ENCODE measurements at regions not wholly inside any gene's neighbourhood (a gene's known extent, or its start where the extent isn't known, plus 50 kb on each side); places are given as distances from the start of the nearest gene placed in this dataset.

- Mint-ChIP-seq H3K4me3 (ENCODE audit: low read depth) (no peak overlapping the region), H3K4me1 (ENCODE audit: low read depth) (no peaks in the 10 kb centered on the region), H3K27ac (no peak overlapping the region), H3K27me3 (ENCODE audit: low read depth) (no peaks in the 10 kb centered on the region), H3K36me3 (ENCODE audit: low read depth) (no peaks in the 10 kb centered on the region), H3K9me3 (no peaks in the 10 kb centered on the region)
- intact Hi-C loops (cut with micrococcal nuclease) = no loop called here
- no peak for DNase-seq (ENCODE audit: low spot score)
Measured at GRCh38 chr18:25727281-25727985, 363.0 kb downstream of the SS18 start.

GRCh38 chr18:25726298-25726697 is 364.1 kb downstream of the SS18 start:
- Mint-ChIP-seq H3K36me3 (ENCODE audit: low read depth) (no peaks in the 10 kb centered on the region), H3K27me3 (ENCODE audit: low read depth) (no peaks in the 10 kb centered on the region), H3K4me1 (ENCODE audit: low read depth) (no peaks in the 10 kb centered on the region), H3K9me3 (no peaks in the 10 kb centered on the region), H3K4me3 (ENCODE audit: low read depth) (no peak overlapping the region), H3K27ac (no peak overlapping the region)
- intact Hi-C loops (cut with micrococcal nuclease) = no loop called here
- DNase-seq (ENCODE audit: low spot score) = no peak

- Mint-ChIP-seq H3K9me3 (no peaks in the 10 kb centered on the region), H3K4me1 (ENCODE audit: low read depth) (no peaks in the 10 kb centered on the region), H3K27me3 (ENCODE audit: low read depth) (no peaks in the 10 kb centered on the region), H3K4me3 (ENCODE audit: low read depth) (no peak overlapping the region), H3K36me3 (ENCODE audit: low read depth) (no peaks in the 10 kb centered on the region), H3K27ac (no peak overlapping the region)
- intact Hi-C loops (cut with micrococcal nuclease) = no loop called here
- DNase-seq (ENCODE audit: low spot score) = no peak
Measured at GRCh38 chr18:25725501-25725900, 364.9 kb downstream of the SS18 start.

- H3K9me3 Mint-ChIP-seq = no peaks in the 10 kb centered on the region
- H3K4me3 Mint-ChIP-seq (ENCODE audit: low read depth) = no peak overlapping the region
- H3K36me3 Mint-ChIP-seq (ENCODE audit: low read depth) = no peaks in the 10 kb centered on the region
- no peaks in the 10 kb centered on the region for H3K4me1 Mint-ChIP-seq (ENCODE audit: low read depth)
- DNase-seq (ENCODE audit: low spot score) = no peak
- no peaks in the 10 kb centered on the region for H3K27me3 Mint-ChIP-seq (ENCODE audit: low read depth)
- no peak overlapping the region for H3K27ac Mint-ChIP-seq
- intact Hi-C loops (cut with micrococcal nuclease) = no loop called here
Measured at GRCh38 chr18:25724997-25725396, 365.4 kb downstream of the SS18 start.

- no peaks in the 10 kb centered on the region for H3K4me1 Mint-ChIP-seq (ENCODE audit: low read depth)
Measured at GRCh38 chr18:25724121-25724520, 366.3 kb downstream of the SS18 start.

GRCh38 chr18:25713103-25713502 is 361.1 kb upstream of the ZNF521 start:
- peaks cover 4% of the 10 kb centered on the region for H3K9me3 Mint-ChIP-seq
- intact Hi-C loops (cut with micrococcal nuclease) = no loop called here
- no peak for DNase-seq (ENCODE audit: low spot score)
- no peaks in the 10 kb centered on the region for H3K27me3 Mint-ChIP-seq (ENCODE audit: low read depth)
- no peaks in the 10 kb centered on the region for H3K36me3 Mint-ChIP-seq (ENCODE audit: low read depth)
- H3K4me3 Mint-ChIP-seq (ENCODE audit: low read depth) = no peak overlapping the region
- no peak overlapping the region for H3K27ac Mint-ChIP-seq
- H3K4me1 Mint-ChIP-seq (ENCODE audit: low read depth) = no peaks in the 10 kb centered on the region

More at GRCh38 chr18:25724121-25724520, 366.3 kb downstream of the SS18 start:
- intact Hi-C loops (cut with micrococcal nuclease) = no loop called here
- Mint-ChIP-seq H3K36me3 (ENCODE audit: low read depth) (no peaks in the 10 kb centered on the region), H3K27ac (no peak overlapping the region), H3K4me3 (ENCODE audit: low read depth) (no peak overlapping the region), H3K9me3 (peaks cover 5% of the 10 kb centered on the region), H3K27me3 (ENCODE audit: low read depth) (no peaks in the 10 kb centered on the region)
- no peak for DNase-seq (ENCODE audit: low spot score)

- Mint-ChIP-seq H3K9me3 (peaks cover 4% of the 10 kb centered on the region), H3K27ac (no peak overlapping the region), H3K36me3 (ENCODE audit: low read depth) (no peaks in the 10 kb centered on the region), H3K4me1 (ENCODE audit: low read depth) (no peaks in the 10 kb centered on the region), H3K27me3 (ENCODE audit: low read depth) (no peaks in the 10 kb centered on the region), H3K4me3 (ENCODE audit: low read depth) (no peak overlapping the region)
- intact Hi-C loops (cut with micrococcal nuclease) = no loop called here
- no peak for DNase-seq (ENCODE audit: low spot score)
Measured at GRCh38 chr18:25710981-25711380, 359.0 kb upstream of the ZNF521 start.

- Mint-ChIP-seq H3K4me3 (ENCODE audit: low read depth) (no peak overlapping the region), H3K9me3 (no peaks in the 10 kb centered on the region), H3K27me3 (ENCODE audit: low read depth) (no peaks in the 10 kb centered on the region), H3K36me3 (ENCODE audit: low read depth) (no peaks in the 10 kb centered on the region), H3K27ac (no peak overlapping the region), H3K4me1 (ENCODE audit: low read depth) (no peaks in the 10 kb centered on the region)
- intact Hi-C loops (cut with micrococcal nuclease) = no loop called here
- DNase-seq (ENCODE audit: low spot score) = no peak
Measured at GRCh38 chr18:25705650-25706049, 353.7 kb upstream of the ZNF521 start.

GRCh38 chr18:25704494-25704893 is 352.5 kb upstream of the ZNF521 start:
- Mint-ChIP-seq H3K9me3 (no peaks in the 10 kb centered on the region), H3K36me3 (ENCODE audit: low read depth) (no peaks in the 10 kb centered on the region), H3K4me1 (ENCODE audit: low read depth) (no peaks in the 10 kb centered on the region), H3K4me3 (ENCODE audit: low read depth) (no peak overlapping the region), H3K27ac (no peak overlapping the region), H3K27me3 (ENCODE audit: low read depth) (no peaks in the 10 kb centered on the region)
- intact Hi-C loops (cut with micrococcal nuclease) = no loop called here
- no peak for DNase-seq (ENCODE audit: low spot score)

GRCh38 chr18:25704071-25704470 is 352.1 kb upstream of the ZNF521 start:
- no peaks in the 10 kb centered on the region for H3K36me3 Mint-ChIP-seq (ENCODE audit: low read depth)
- no peak overlapping the region for H3K27ac Mint-ChIP-seq
- intact Hi-C loops (cut with micrococcal nuclease) = no loop called here
- DNase-seq (ENCODE audit: low spot score) = no peak
- H3K4me1 Mint-ChIP-seq (ENCODE audit: low read depth) = no peaks in the 10 kb centered on the region
- no peaks in the 10 kb centered on the region for H3K9me3 Mint-ChIP-seq
- H3K4me3 Mint-ChIP-seq (ENCODE audit: low read depth) = no peak overlapping the region
- no peaks in the 10 kb centered on the region for H3K27me3 Mint-ChIP-seq (ENCODE audit: low read depth)

GRCh38 chr18:25701821-25702220 is 349.9 kb upstream of the ZNF521 start:
- no peaks in the 10 kb centered on the region for H3K4me1 Mint-ChIP-seq (ENCODE audit: low read depth)
- H3K36me3 Mint-ChIP-seq (ENCODE audit: low read depth) = no peaks in the 10 kb centered on the region
- H3K4me3 Mint-ChIP-seq (ENCODE audit: low read depth) = no peak overlapping the region

GRCh38 chr18:25686960-25687500 is 335.1 kb upstream of the ZNF521 start:
- H3K4me3 Mint-ChIP-seq (ENCODE audit: low read depth) = no peak overlapping the region
- H3K27ac Mint-ChIP-seq = no peak overlapping the region
- no peak for DNase-seq (ENCODE audit: low spot score)
- H3K27me3 Mint-ChIP-seq (ENCODE audit: low read depth) = no peaks in the 10 kb centered on the region
- intact Hi-C loops (cut with micrococcal nuclease) = no loop called here
- no peaks in the 10 kb centered on the region for H3K4me1 Mint-ChIP-seq (ENCODE audit: low read depth)
- H3K36me3 Mint-ChIP-seq (ENCODE audit: low read depth) = no peaks in the 10 kb centered on the region
- H3K9me3 Mint-ChIP-seq = no peaks in the 10 kb centered on the region

More at GRCh38 chr18:25701821-25702220, 349.9 kb upstream of the ZNF521 start:
- no peaks in the 10 kb centered on the region for H3K27me3 Mint-ChIP-seq (ENCODE audit: low read depth)
- H3K9me3 Mint-ChIP-seq = no peaks in the 10 kb centered on the region
- no peak for DNase-seq (ENCODE audit: low spot score)
- intact Hi-C loops (cut with micrococcal nuclease) = no loop called here
- no peak overlapping the region for H3K27ac Mint-ChIP-seq

GRCh38 chr18:25685088-25685487 is 333.1 kb upstream of the ZNF521 start:
- intact Hi-C loops (cut with micrococcal nuclease) = no loop called here
- no peak overlapping the region for H3K4me3 Mint-ChIP-seq (ENCODE audit: low read depth)
- no peaks in the 10 kb centered on the region for H3K27me3 Mint-ChIP-seq (ENCODE audit: low read depth)
- H3K36me3 Mint-ChIP-seq (ENCODE audit: low read depth) = no peaks in the 10 kb centered on the region
- no peaks in the 10 kb centered on the region for H3K9me3 Mint-ChIP-seq
- no peaks in the 10 kb centered on the region for H3K4me1 Mint-ChIP-seq (ENCODE audit: low read depth)
- H3K27ac Mint-ChIP-seq = no peak overlapping the region
- no peak for DNase-seq (ENCODE audit: low spot score)

Data from activated T-helper 2 cell treated with anti-CD3 and anti-CD28 coated beads, Interferon-gamma antibody, Interleukin-2, Interleukin-4, amounts not matched to agents 10 μg/mL and 5 μg/mL and 100 μg/mL, durations not matched to agents 14 hours and 24 hours and 36 hours (primary cell).